ENCODE measurements at regions not wholly inside any gene's neighbourhood (a gene's known extent, or its start where the extent isn't known, plus 50 kb on each side); places are given as distances from the start of the nearest gene placed in this dataset.
"Not testable (repeated sequence)": the region's sequence is repeated elsewhere in the genome, so short reads cannot be mapped to it uniquely, and the experiment has no call there.

GRCh38 chr2:67329513-67329912 lies 67.6 kb upstream of the ETAA1 start:
- peaks cover 44% of the 10 kb centered on the region for H3K4me1 ChIP-seq (ENCODE audit: insufficient read depth, low read length)
- H3K9ac ChIP-seq (ENCODE audit: low read depth, low read length): 0 out of 2 replicates have a peak overlapping the region, but pooled peaks have one; percentile 6
- H3K36me3 ChIP-seq (ENCODE audit: insufficient read depth, low read length): no peaks in the 10 kb centered on the region; the same call in 1 of the 2 replicates
- no peaks in the 10 kb centered on the region for H3K9me3 ChIP-seq (ENCODE audit: control insufficient read depth, insufficient read depth, low read length)

GRCh38 chr2:67329951-67330350 lies 67.2 kb upstream of the ETAA1 start:
- no peaks in the 10 kb centered on the region; the same call in 1 of the 2 replicates for H3K36me3 ChIP-seq (ENCODE audit: insufficient read depth, low read length)
- H3K4me1 ChIP-seq (ENCODE audit: insufficient read depth, low read length): peaks cover 40% of the 10 kb centered on the region
- H3K9ac ChIP-seq (ENCODE audit: low read depth, low read length): peak overlapping the region; percentile 24
- H3K9me3 ChIP-seq (ENCODE audit: control insufficient read depth, insufficient read depth, low read length): no peaks in the 10 kb centered on the region

GRCh38 chr2:67331419-67332086 lies 65.6 kb upstream of the ETAA1 start:
- H3K36me3 ChIP-seq (ENCODE audit: insufficient read depth, low read length); H3K9me3 ChIP-seq (ENCODE audit: control insufficient read depth, insufficient read depth, low read length): not testable (repeated sequence)
- peaks cover 34% of the 10 kb centered on the region for H3K4me1 ChIP-seq (ENCODE audit: insufficient read depth, low read length)
- peak overlapping the region; percentile 59 for H3K9ac ChIP-seq (ENCODE audit: low read depth, low read length)

GRCh38 chr2:67337903-67338302 lies 59.2 kb upstream of the ETAA1 start:
- H3K9me3 ChIP-seq (ENCODE audit: control insufficient read depth, insufficient read depth, low read length): no peaks in the 10 kb centered on the region
- no peak overlapping the region for H3K9ac ChIP-seq (ENCODE audit: low read depth, low read length)
- peaks cover 13% of the 10 kb centered on the region; the same call in 1 of the 2 replicates for H3K36me3 ChIP-seq (ENCODE audit: insufficient read depth, low read length)
- no peaks in the 10 kb centered on the region for H3K4me1 ChIP-seq (ENCODE audit: insufficient read depth, low read length)

- no peak overlapping the region for H3K9ac ChIP-seq (ENCODE audit: low read depth, low read length)
- H3K36me3 ChIP-seq (ENCODE audit: insufficient read depth, low read length): peaks cover 13% of the 10 kb centered on the region; the same call in 1 of the 2 replicates
- no peaks in the 10 kb centered on the region for H3K9me3 ChIP-seq (ENCODE audit: control insufficient read depth, insufficient read depth, low read length)
- H3K4me1 ChIP-seq (ENCODE audit: insufficient read depth, low read length): no peaks in the 10 kb centered on the region
These were observed 58.4 kb upstream of the ETAA1 start for GRCh38 chr2:67338601-67339233.

- no peaks in the 10 kb centered on the region for H3K4me1 ChIP-seq (ENCODE audit: insufficient read depth, low read length)
- H3K36me3 ChIP-seq (ENCODE audit: insufficient read depth, low read length): peaks cover 13% of the 10 kb centered on the region; the same call in 1 of the 2 replicates
- H3K9me3 ChIP-seq (ENCODE audit: control insufficient read depth, insufficient read depth, low read length): no peaks in the 10 kb centered on the region
These were observed 57.8 kb upstream of the ETAA1 start for GRCh38 chr2:67339234-67339885.

GRCh38 chr2:67340133-67341011 lies 56.8 kb upstream of the ETAA1 start:
- Histone ChIP-seq H3K4me1 (ENCODE audit: insufficient read depth, low read length) (no peaks in the 10 kb centered on the region), H3K9ac (ENCODE audit: low read depth, low read length) (no peak overlapping the region), H3K36me3 (ENCODE audit: insufficient read depth, low read length) (peaks cover 13% of the 10 kb centered on the region; the same call in 1 of the 2 replicates), H3K9me3 (ENCODE audit: control insufficient read depth, insufficient read depth, low read length) (no peaks in the 10 kb centered on the region)

More at GRCh38 chr2:67339234-67339885, 57.8 kb upstream of the ETAA1 start:
- H3K9ac ChIP-seq (ENCODE audit: low read depth, low read length): no peak overlapping the region

- no peaks in the 10 kb centered on the region for H3K4me1 ChIP-seq (ENCODE audit: insufficient read depth, low read length)
- H3K9me3 ChIP-seq (ENCODE audit: control insufficient read depth, insufficient read depth, low read length): no peaks in the 10 kb centered on the region
- H3K9ac ChIP-seq (ENCODE audit: low read depth, low read length): no peak overlapping the region
- peaks cover 13% of the 10 kb centered on the region; the same call in 1 of the 2 replicates for H3K36me3 ChIP-seq (ENCODE audit: insufficient read depth, low read length)
These were observed 56.2 kb upstream of the ETAA1 start for GRCh38 chr2:67341012-67341318.

- Histone ChIP-seq H3K9me3 (ENCODE audit: control insufficient read depth, insufficient read depth, low read length) (no peaks in the 10 kb centered on the region), H3K9ac (ENCODE audit: low read depth, low read length) (no peak overlapping the region), H3K36me3 (ENCODE audit: insufficient read depth, low read length) (peaks cover 13% of the 10 kb centered on the region; the same call in 1 of the 2 replicates), H3K4me1 (ENCODE audit: insufficient read depth, low read length) (no peaks in the 10 kb centered on the region)
These were observed 55.8 kb upstream of the ETAA1 start for GRCh38 chr2:67341336-67341735.

- Histone ChIP-seq H3K9ac (ENCODE audit: low read depth, low read length) (no peak overlapping the region), H3K4me1 (ENCODE audit: insufficient read depth, low read length) (no peaks in the 10 kb centered on the region), H3K36me3 (ENCODE audit: insufficient read depth, low read length) (peaks cover 13% of the 10 kb centered on the region; the same call in 1 of the 2 replicates), H3K9me3 (ENCODE audit: control insufficient read depth, insufficient read depth, low read length) (no peaks in the 10 kb centered on the region)
These were observed 54.7 kb upstream of the ETAA1 start for GRCh38 chr2:67342394-67342793.

GRCh38 chr2:67346718-67347407 lies 50.3 kb upstream of the ETAA1 start:
- Histone ChIP-seq H3K9ac (ENCODE audit: low read depth, low read length) (no peak overlapping the region), H3K36me3 (ENCODE audit: insufficient read depth, low read length) (no peaks in the 10 kb centered on the region), H3K4me1 (ENCODE audit: insufficient read depth, low read length) (no peaks in the 10 kb centered on the region), H3K9me3 (ENCODE audit: control insufficient read depth, insufficient read depth, low read length) (peaks cover 8% of the 10 kb centered on the region)

Data from ES-I3 (cell line).